ENCODE measurements at regions not wholly inside any gene's neighbourhood (a gene's known extent, or its start where the extent isn't known, plus 50 kb on each side); places are given as distances from the start of the nearest gene placed in this dataset.

GRCh38 chr1:218565377-218565776, 220.2 kb downstream of the TGFB2 start:
- TF ChIP-seq POLR2AphosphoS5 (IDR thresholded peaks at IDR 0.05; ENCODE audit: low read depth, low read length) (no peak), CTCF (CRISPR knock-in tag; IDR thresholded peaks at IDR 0.05) (no peak), ZBTB38 (CRISPR knock-in tag; IDR thresholded peaks at IDR 0.05) (no peak), ARID5B (CRISPR knock-in tag; IDR thresholded peaks at IDR 0.05) (no peak), KDM5A (IDR thresholded peaks at IDR 0.05; ENCODE audit: borderline replicate concordance, low read length) (no peak), MLXIP (CRISPR knock-in tag; IDR thresholded peaks at IDR 0.05; ENCODE audit: borderline replicate concordance) (no peak), MXD1 (CRISPR knock-in tag; IDR thresholded peaks at IDR 0.05) (no peak), ZNF781 (CRISPR knock-in tag; IDR thresholded peaks at IDR 0.05; ENCODE audit: borderline replicate concordance, not compliant biosample characterization) (no peak), JUNB (CRISPR knock-in tag; IDR thresholded peaks at IDR 0.05; ENCODE audit: borderline replicate concordance) (no peak), ZNF414 (CRISPR knock-in tag; IDR thresholded peaks at IDR 0.05) (no peak)

All from HepG2 (cell line).